Endodermal cell (in vitro differentiated cells): ENCODE measurements at regions not wholly inside any gene's neighbourhood (a gene's known extent, or its start where the extent isn't known, plus 50 kb on each side); places are given as distances from the start of the nearest gene placed in this dataset.

Source experiments
- DNase-seq: peaks from one replicate; pipeline ENCODE4 v3.0.0-alpha.2; 2017
- H3K27ac ChIP-seq: 2 replicates; pipeline ENCODE4 v1.5.1; 2013; ENCODE audit warnings: mild to moderate bottlenecking, low read depth, low read length, moderate library complexity
- H3K27me3 ChIP-seq: 2 replicates; pipeline ENCODE4 v1.6.1; 2013; ENCODE audit warnings: mild to moderate bottlenecking, low read length, moderate library complexity; ENCODE audit not compliant: insufficient read depth, control insufficient read depth, poor library complexity, severe bottlenecking
- H3K36me3 ChIP-seq: 2 replicates; pipeline ENCODE4 v1.7.0; 2013; ENCODE audit warnings: mild to moderate bottlenecking, low read length, moderate library complexity; ENCODE audit not compliant: control insufficient read depth, insufficient read depth
- H3K4me1 ChIP-seq: one replicate; pipeline ENCODE4 v1.7.0; 2013; ENCODE audit warnings: low read length; ENCODE audit not compliant: control insufficient read depth, insufficient read depth
- H3K4me3 ChIP-seq: 2 replicates; pipeline ENCODE4 v1.5.1; 2013; ENCODE audit warnings: mild to moderate bottlenecking, low read length, moderate library complexity
- H3K9ac ChIP-seq: 2 replicates; pipeline ENCODE4 v1.6.1; 2013; ENCODE audit warnings: mild to moderate bottlenecking, low read length, moderate library complexity; ENCODE audit not compliant: poor library complexity, severe bottlenecking; ENCODE audit errors: extremely low read depth
- H3K9me3 ChIP-seq: 2 replicates; pipeline ENCODE4 v1.6.1; 2013; ENCODE audit warnings: mild to moderate bottlenecking, low read length, moderate library complexity; ENCODE audit not compliant: control insufficient read depth
- H3K27ac Mint-ChIP-seq: 2 replicates; pipeline ENCODE4 v1.8.0; 2020; ENCODE audit warnings: mixed read lengths
- H3K27me3 Mint-ChIP-seq: 2 replicates; pipeline ENCODE4 v1.8.0; 2021; ENCODE audit warnings: mild to moderate bottlenecking, mixed read lengths; ENCODE audit not compliant: insufficient read depth
- H3K36me3 Mint-ChIP-seq: 2 replicates; pipeline ENCODE4 v1.8.0; 2020; ENCODE audit warnings: low read depth, mixed read lengths
- H3K4me1 Mint-ChIP-seq: 2 replicates; pipeline ENCODE4 v1.8.0; 2020; ENCODE audit warnings: mixed read lengths
- H3K4me3 Mint-ChIP-seq: 2 replicates; pipeline ENCODE4 v1.8.0; 2020; ENCODE audit warnings: mild to moderate bottlenecking, moderate library complexity, mixed read lengths
- H3K9me3 Mint-ChIP-seq: 2 replicates; pipeline ENCODE4 v1.8.0; 2020; ENCODE audit warnings: mild to moderate bottlenecking, mixed read lengths
- WGBS, 2 experiments: methylation state at CpG; one replicate each; pipeline versions ENCODE4 v1.1.5 to v1.1.7; 2013; ENCODE audit warnings: missing lambda C conversion rate in 2 of 2, mixed read lengths in 1 of 2; ENCODE audit not compliant: insufficient coverage in 1 of 2, insufficient read length in 1 of 2; 5-methylcytosine and 5-hydroxymethylcytosine counted together
- TF ChIP-seq, protein P1 (sequence below): fragments of 200-600 bp; sonication (generic); conservative IDR thresholded peaks from 2 replicates; pipeline ENCODE4 v1.5.0; 2021; ENCODE audit warnings: antibody characterized with exemption, mild to moderate bottlenecking

DNA sequence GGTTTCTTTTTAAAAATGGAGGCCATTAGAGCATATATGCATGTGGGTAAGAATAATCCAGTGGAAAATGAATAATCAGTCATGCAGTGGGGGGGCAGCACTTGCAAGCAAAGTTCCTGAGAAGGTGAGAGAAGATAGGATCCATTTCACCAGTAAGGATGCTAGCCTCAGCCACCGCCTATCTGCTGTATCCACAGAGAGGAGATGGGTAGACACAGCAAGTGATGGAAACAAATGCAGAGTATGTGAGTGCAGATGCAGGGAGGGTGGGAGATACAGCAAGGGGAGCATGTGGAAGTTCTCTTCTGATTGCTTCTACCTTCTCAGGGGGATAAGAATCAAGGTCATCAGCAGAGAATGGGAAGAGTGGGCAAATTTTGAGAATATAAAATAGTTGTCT is 171.4 kb upstream of the PDE1C start:
- H3K9me3 Mint-ChIP-seq, result no peaks in the 10 kb centered on the region
- WGBS, 2 experiments, result 93 to 100% methylated on average over 1 of the region's 1 CpG

DNA sequence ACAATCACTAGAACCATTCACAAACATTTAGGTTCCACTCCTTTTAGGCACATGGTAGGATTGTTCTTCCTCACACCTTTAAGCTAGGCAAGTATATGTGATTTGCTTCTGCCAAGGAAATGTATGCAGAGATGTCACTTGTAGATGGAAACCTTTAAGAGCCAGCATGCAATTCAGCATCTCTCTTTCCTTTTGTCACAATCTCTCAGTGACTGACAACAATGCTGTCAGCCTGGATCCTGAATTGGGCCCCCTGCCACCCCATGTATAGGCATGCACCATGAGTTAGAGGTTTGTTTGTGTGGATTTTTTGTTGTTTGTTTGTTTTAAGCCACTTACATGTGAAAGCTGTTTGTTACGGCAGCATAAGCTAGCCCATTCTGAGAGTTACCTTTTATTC is 169.6 kb upstream of the PDE1C start:
- no peak overlapping the region for H3K4me3 Mint-ChIP-seq
- H3K36me3 Mint-ChIP-seq, result no peaks in the 10 kb centered on the region
- WGBS, 2 experiments, result 100% methylated on average over 1 of the region's 1 CpG; no CpG with 5 or more reads in 1 of the 2 experiments
- no peak overlapping the region for H3K27ac Mint-ChIP-seq
- peaks cover 1% of the 10 kb centered on the region for H3K27me3 Mint-ChIP-seq
- no peak overlapping the region for H3K4me3 ChIP-seq
- peaks cover 5% of the 10 kb centered on the region for H3K27me3 ChIP-seq
- TF ChIP-seq, protein P1, sequence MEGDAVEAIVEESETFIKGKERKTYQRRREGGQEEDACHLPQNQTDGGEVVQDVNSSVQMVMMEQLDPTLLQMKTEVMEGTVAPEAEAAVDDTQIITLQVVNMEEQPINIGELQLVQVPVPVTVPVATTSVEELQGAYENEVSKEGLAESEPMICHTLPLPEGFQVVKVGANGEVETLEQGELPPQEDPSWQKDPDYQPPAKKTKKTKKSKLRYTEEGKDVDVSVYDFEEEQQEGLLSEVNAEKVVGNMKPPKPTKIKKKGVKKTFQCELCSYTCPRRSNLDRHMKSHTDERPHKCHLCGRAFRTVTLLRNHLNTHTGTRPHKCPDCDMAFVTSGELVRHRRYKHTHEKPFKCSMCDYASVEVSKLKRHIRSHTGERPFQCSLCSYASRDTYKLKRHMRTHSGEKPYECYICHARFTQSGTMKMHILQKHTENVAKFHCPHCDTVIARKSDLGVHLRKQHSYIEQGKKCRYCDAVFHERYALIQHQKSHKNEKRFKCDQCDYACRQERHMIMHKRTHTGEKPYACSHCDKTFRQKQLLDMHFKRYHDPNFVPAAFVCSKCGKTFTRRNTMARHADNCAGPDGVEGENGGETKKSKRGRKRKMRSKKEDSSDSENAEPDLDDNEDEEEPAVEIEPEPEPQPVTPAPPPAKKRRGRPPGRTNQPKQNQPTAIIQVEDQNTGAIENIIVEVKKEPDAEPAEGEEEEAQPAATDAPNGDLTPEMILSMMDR, result no peak
- no peaks in the 10 kb centered on the region for H3K9me3 ChIP-seq
- DNase-seq, result peak; percentile 42
- no peak overlapping the region for H3K27ac ChIP-seq
- peaks cover 4% of the 10 kb centered on the region for H3K9me3 Mint-ChIP-seq
- H3K4me1 Mint-ChIP-seq, result no peaks in the 10 kb centered on the region
- H3K4me1 ChIP-seq, result no peaks in the 10 kb centered on the region
- H3K36me3 ChIP-seq, result no peaks in the 10 kb centered on the region
- no peak overlapping the region for H3K9ac ChIP-seq

More for the DNA sequence above, 171.4 kb upstream of the PDE1C start:
- Histone ChIP-seq H3K36me3 (no peaks in the 10 kb centered on the region), H3K4me3 (no peak overlapping the region), H3K9me3 (no peaks in the 10 kb centered on the region), H3K4me1 (no peaks in the 10 kb centered on the region), H3K9ac (no peak overlapping the region), H3K27ac (no peak overlapping the region), H3K27me3 (peaks cover 5% of the 10 kb centered on the region)
- H3K27me3 Mint-ChIP-seq, result no peaks in the 10 kb centered on the region
- no peak overlapping the region for H3K27ac Mint-ChIP-seq
- TF ChIP-seq, protein P1, result no peak
- no peaks in the 10 kb centered on the region for H3K36me3 Mint-ChIP-seq
- no peak overlapping the region for H3K4me3 Mint-ChIP-seq
- H3K4me1 Mint-ChIP-seq, result no peaks in the 10 kb centered on the region
- DNase-seq, result no peak

DNA sequence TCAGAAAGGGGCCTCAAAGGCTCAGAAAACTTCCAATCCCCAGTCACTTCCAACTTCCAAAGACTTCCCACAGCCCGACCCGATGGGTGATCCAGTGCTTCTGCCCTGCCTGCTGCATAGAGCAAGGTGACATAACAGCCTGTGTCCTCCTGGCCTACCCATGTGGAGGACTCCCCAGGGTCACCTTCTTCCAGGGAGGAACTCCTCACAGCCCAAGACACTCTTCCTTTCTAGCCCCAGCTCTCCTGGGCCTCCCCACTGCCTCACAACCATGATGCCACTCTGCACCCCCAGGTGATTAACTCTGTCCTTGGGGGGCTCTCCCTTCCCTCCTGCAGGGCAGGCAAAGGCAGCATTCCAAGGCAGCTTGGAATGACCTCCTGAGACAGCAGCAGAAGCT is 158.4 kb upstream of the PDE1C start:
- peak; percentile 39 for DNase-seq
- Histone ChIP-seq H3K4me1 (no peaks in the 10 kb centered on the region), H3K27me3 (no peaks in the 10 kb centered on the region), H3K36me3 (no peaks in the 10 kb centered on the region), H3K27ac (no peak overlapping the region), H3K9ac (no peak overlapping the region), H3K9me3 (no peaks in the 10 kb centered on the region), H3K4me3 (no peak overlapping the region)
- H3K4me3 Mint-ChIP-seq, result no peak overlapping the region
- no peaks in the 10 kb centered on the region for H3K36me3 Mint-ChIP-seq
- peaks cover 8% of the 10 kb centered on the region for H3K9me3 Mint-ChIP-seq
- no peaks in the 10 kb centered on the region for H3K4me1 Mint-ChIP-seq
- WGBS, 2 experiments, result 90% methylated on average over 2 of the region's 2 CpGs; no CpG with 5 or more reads in 1 of the 2 experiments
- H3K27ac Mint-ChIP-seq, result no peak overlapping the region
- peaks cover 4% of the 10 kb centered on the region for H3K27me3 Mint-ChIP-seq
- TF ChIP-seq, protein P1, result no peak
